ENCODE measurements at regions not wholly inside any gene's neighbourhood (a gene's known extent, or its start where the extent isn't known, plus 50 kb on each side); places are given as distances from the start of the nearest gene placed in this dataset.
"Not testable (repeated sequence)": the region's sequence is repeated elsewhere in the genome, so short reads cannot be mapped to it uniquely, and the experiment has no call there.

GRCh38 chr2:122545821-122546220 is 790.4 kb downstream of the TSN start:
- no peaks in the 10 kb centered on the region for H3K27me3 ChIP-seq (ENCODE audit: control insufficient read depth in 1 of 2, insufficient read depth in 2 of 2, low read length in 2 of 2)
- H3K36me3 ChIP-seq (ENCODE audit: control insufficient read depth in 2 of 2, insufficient read depth in 2 of 2, low read length in 2 of 2) = no peaks in the 10 kb centered on the region
- no peak overlapping the region for H3K9ac ChIP-seq (ENCODE audit: low read length in 2 of 2)
- no peak overlapping the region for H3K4me3 ChIP-seq (ENCODE audit: low read length in 2 of 2)
- H3K27ac ChIP-seq (ENCODE audit: low read length) = no peak overlapping the region
- H3K4me1 ChIP-seq (ENCODE audit: control insufficient read depth, insufficient read depth, low read length) = no peaks in the 10 kb centered on the region
- no peaks in the 10 kb centered on the region for H3K9me3 ChIP-seq (ENCODE audit: control insufficient read depth in 2 of 2, low read length in 2 of 2)

GRCh38 chr2:122562775-122563174 is 807.3 kb downstream of the TSN start:
- Histone ChIP-seq H3K9me3 (ENCODE audit: control insufficient read depth in 2 of 2, low read length in 2 of 2) (no peaks in the 10 kb centered on the region), H3K4me1 (ENCODE audit: control insufficient read depth, insufficient read depth, low read length) (no peaks in the 10 kb centered on the region), H3K36me3 (ENCODE audit: control insufficient read depth in 2 of 2, insufficient read depth in 2 of 2, low read length in 2 of 2) (no peaks in the 10 kb centered on the region), H3K9ac (ENCODE audit: low read length in 2 of 2) (no peak overlapping the region), H3K27ac (ENCODE audit: low read length) (no peak overlapping the region), H3K4me3 (ENCODE audit: low read length in 2 of 2) (no peak overlapping the region), H3K27me3 (ENCODE audit: control insufficient read depth in 1 of 2, insufficient read depth in 2 of 2, low read length in 2 of 2) (no peaks in the 10 kb centered on the region)

GRCh38 chr2:122563781-122564180 is 808.3 kb downstream of the TSN start:
- Histone ChIP-seq H3K9ac (ENCODE audit: low read length in 2 of 2) (no peak overlapping the region), H3K9me3 (ENCODE audit: control insufficient read depth in 2 of 2, low read length in 2 of 2) (no peaks in the 10 kb centered on the region), H3K27me3 (ENCODE audit: control insufficient read depth in 1 of 2, insufficient read depth in 2 of 2, low read length in 2 of 2) (no peaks in the 10 kb centered on the region), H3K27ac (ENCODE audit: low read length) (no peak overlapping the region), H3K36me3 (ENCODE audit: control insufficient read depth in 2 of 2, insufficient read depth in 2 of 2, low read length in 2 of 2) (no peaks in the 10 kb centered on the region), H3K4me3 (ENCODE audit: low read length in 2 of 2) (no peak overlapping the region), H3K4me1 (ENCODE audit: control insufficient read depth, insufficient read depth, low read length) (no peaks in the 10 kb centered on the region)

- H3K4me1 ChIP-seq (ENCODE audit: control insufficient read depth, insufficient read depth, low read length) = no peaks in the 10 kb centered on the region
- no peak overlapping the region for H3K27ac ChIP-seq (ENCODE audit: low read length)
- no peak overlapping the region for H3K4me3 ChIP-seq (ENCODE audit: low read length in 2 of 2)
- H3K36me3 ChIP-seq (ENCODE audit: control insufficient read depth in 2 of 2, insufficient read depth in 2 of 2, low read length in 2 of 2) = no peaks in the 10 kb centered on the region
- no peaks in the 10 kb centered on the region for H3K27me3 ChIP-seq (ENCODE audit: control insufficient read depth in 1 of 2, insufficient read depth in 2 of 2, low read length in 2 of 2)
- H3K9me3 ChIP-seq (ENCODE audit: control insufficient read depth in 2 of 2, low read length in 2 of 2) = no peaks in the 10 kb centered on the region
- no peak overlapping the region for H3K9ac ChIP-seq (ENCODE audit: low read length in 2 of 2)
Observed at GRCh38 chr2:122564843-122565242, 809.4 kb downstream of the TSN start.

GRCh38 chr2:122565364-122565763 is 809.9 kb downstream of the TSN start:
- no peaks in the 10 kb centered on the region for H3K36me3 ChIP-seq (ENCODE audit: control insufficient read depth in 2 of 2, insufficient read depth in 2 of 2, low read length in 2 of 2)
- no peaks in the 10 kb centered on the region for H3K9me3 ChIP-seq (ENCODE audit: control insufficient read depth in 2 of 2, low read length in 2 of 2)

GRCh38 chr2:122570641-122571040 is 815.2 kb downstream of the TSN start:
- no peaks in the 10 kb centered on the region for H3K27me3 ChIP-seq (ENCODE audit: control insufficient read depth in 1 of 2, insufficient read depth in 2 of 2, low read length in 2 of 2)
- H3K9ac ChIP-seq (ENCODE audit: low read length in 2 of 2) = no peak overlapping the region
- H3K27ac ChIP-seq (ENCODE audit: low read length) = no peak overlapping the region
- H3K4me3 ChIP-seq (ENCODE audit: low read length in 2 of 2) = no peak overlapping the region
- no peaks in the 10 kb centered on the region for H3K4me1 ChIP-seq (ENCODE audit: control insufficient read depth, insufficient read depth, low read length)
- no peaks in the 10 kb centered on the region for H3K9me3 ChIP-seq (ENCODE audit: control insufficient read depth in 2 of 2, low read length in 2 of 2)
- no peaks in the 10 kb centered on the region for H3K36me3 ChIP-seq (ENCODE audit: control insufficient read depth in 2 of 2, insufficient read depth in 2 of 2, low read length in 2 of 2)

More at GRCh38 chr2:122565364-122565763, 809.9 kb downstream of the TSN start:
- no peaks in the 10 kb centered on the region for H3K27me3 ChIP-seq (ENCODE audit: control insufficient read depth in 1 of 2, insufficient read depth in 2 of 2, low read length in 2 of 2)
- H3K27ac ChIP-seq (ENCODE audit: low read length) = no peak overlapping the region
- H3K4me1 ChIP-seq (ENCODE audit: control insufficient read depth, insufficient read depth, low read length) = no peaks in the 10 kb centered on the region
- no peak overlapping the region for H3K9ac ChIP-seq (ENCODE audit: low read length in 2 of 2)
- H3K4me3 ChIP-seq (ENCODE audit: low read length in 2 of 2) = no peak overlapping the region

GRCh38 chr2:122571471-122571870 is 816.0 kb downstream of the TSN start:
- not testable (repeated sequence) for H3K4me3 ChIP-seq (ENCODE audit: low read length in 2 of 2); H3K27ac ChIP-seq (ENCODE audit: low read length); H3K4me1 ChIP-seq (ENCODE audit: control insufficient read depth, insufficient read depth, low read length); H3K27me3 ChIP-seq (ENCODE audit: control insufficient read depth in 1 of 2, insufficient read depth in 2 of 2, low read length in 2 of 2); H3K36me3 ChIP-seq (ENCODE audit: control insufficient read depth in 2 of 2, insufficient read depth in 2 of 2, low read length in 2 of 2); H3K9me3 ChIP-seq (ENCODE audit: control insufficient read depth in 2 of 2, low read length in 2 of 2); H3K9ac ChIP-seq (ENCODE audit: low read length in 2 of 2)

GRCh38 chr2:122575076-122575475 is 819.6 kb downstream of the TSN start:
- H3K9me3 ChIP-seq (ENCODE audit: control insufficient read depth in 2 of 2, low read length in 2 of 2) = no peaks in the 10 kb centered on the region
- H3K27me3 ChIP-seq (ENCODE audit: control insufficient read depth in 1 of 2, insufficient read depth in 2 of 2, low read length in 2 of 2) = no peaks in the 10 kb centered on the region
- no peak overlapping the region for H3K4me3 ChIP-seq (ENCODE audit: low read length in 2 of 2)
- H3K4me1 ChIP-seq (ENCODE audit: control insufficient read depth, insufficient read depth, low read length) = no peaks in the 10 kb centered on the region
- H3K9ac ChIP-seq (ENCODE audit: low read length in 2 of 2) = no peak overlapping the region
- H3K27ac ChIP-seq (ENCODE audit: low read length) = no peak overlapping the region
- no peaks in the 10 kb centered on the region for H3K36me3 ChIP-seq (ENCODE audit: control insufficient read depth in 2 of 2, insufficient read depth in 2 of 2, low read length in 2 of 2)

- H3K27ac ChIP-seq (ENCODE audit: low read length) = no peak overlapping the region
Observed at GRCh38 chr2:122583159-122583917, 827.9 kb downstream of the TSN start.

GRCh38 chr2:122590524-122590923 is 835.1 kb downstream of the TSN start:
- Histone ChIP-seq H3K27me3 (ENCODE audit: control insufficient read depth in 1 of 2, insufficient read depth in 2 of 2, low read length in 2 of 2) (no peaks in the 10 kb centered on the region), H3K9me3 (ENCODE audit: control insufficient read depth in 2 of 2, low read length in 2 of 2) (no peaks in the 10 kb centered on the region), H3K4me1 (ENCODE audit: control insufficient read depth, insufficient read depth, low read length) (no peaks in the 10 kb centered on the region), H3K4me3 (ENCODE audit: low read length in 2 of 2) (no peak overlapping the region), H3K27ac (ENCODE audit: low read length) (no peak overlapping the region), H3K9ac (ENCODE audit: low read length in 2 of 2) (no peak overlapping the region), H3K36me3 (ENCODE audit: control insufficient read depth in 2 of 2, insufficient read depth in 2 of 2, low read length in 2 of 2) (no peaks in the 10 kb centered on the region)

More at GRCh38 chr2:122583159-122583917, 827.9 kb downstream of the TSN start:
- H3K9ac ChIP-seq (ENCODE audit: low read length in 2 of 2) = no peak overlapping the region
- no peaks in the 10 kb centered on the region for H3K36me3 ChIP-seq (ENCODE audit: control insufficient read depth in 2 of 2, insufficient read depth in 2 of 2, low read length in 2 of 2)
- no peaks in the 10 kb centered on the region for H3K9me3 ChIP-seq (ENCODE audit: control insufficient read depth in 2 of 2, low read length in 2 of 2)
- no peaks in the 10 kb centered on the region for H3K27me3 ChIP-seq (ENCODE audit: control insufficient read depth in 1 of 2, insufficient read depth in 2 of 2, low read length in 2 of 2)
- no peak overlapping the region for H3K4me3 ChIP-seq (ENCODE audit: low read length in 2 of 2)
- H3K4me1 ChIP-seq (ENCODE audit: control insufficient read depth, insufficient read depth, low read length) = no peaks in the 10 kb centered on the region

GRCh38 chr2:122595065-122595464 is 839.6 kb downstream of the TSN start:
- Histone ChIP-seq H3K36me3 (ENCODE audit: control insufficient read depth in 2 of 2, insufficient read depth in 2 of 2, low read length in 2 of 2) (no peaks in the 10 kb centered on the region), H3K4me3 (ENCODE audit: low read length in 2 of 2) (no peak overlapping the region)

More at GRCh38 chr2:122595065-122595464, 839.6 kb downstream of the TSN start:
- no peaks in the 10 kb centered on the region for H3K27me3 ChIP-seq (ENCODE audit: control insufficient read depth in 1 of 2, insufficient read depth in 2 of 2, low read length in 2 of 2)
- H3K4me1 ChIP-seq (ENCODE audit: control insufficient read depth, insufficient read depth, low read length) = no peaks in the 10 kb centered on the region
- no peak overlapping the region for H3K9ac ChIP-seq (ENCODE audit: low read length in 2 of 2)
- no peaks in the 10 kb centered on the region for H3K9me3 ChIP-seq (ENCODE audit: control insufficient read depth in 2 of 2, low read length in 2 of 2)
- H3K27ac ChIP-seq (ENCODE audit: low read length) = no peak overlapping the region

All from stomach smooth muscle (tissue), 2 donors.